HG03342 (cell line): ENCODE measurements at regions not wholly inside any gene's neighbourhood (a gene's known extent, or its start where the extent isn't known, plus 50 kb on each side); places are given as distances from the start of the nearest gene placed in this dataset.

Experiments
- ATAC-seq: cut with Tn5 transposase; IDR thresholded peaks from one replicate; pipeline ENCODE4 v1.9.1; 2021; ENCODE audit warnings: mild to moderate bottlenecking, moderate library complexity; ENCODE audit not compliant: unreplicated experiment

DNA sequence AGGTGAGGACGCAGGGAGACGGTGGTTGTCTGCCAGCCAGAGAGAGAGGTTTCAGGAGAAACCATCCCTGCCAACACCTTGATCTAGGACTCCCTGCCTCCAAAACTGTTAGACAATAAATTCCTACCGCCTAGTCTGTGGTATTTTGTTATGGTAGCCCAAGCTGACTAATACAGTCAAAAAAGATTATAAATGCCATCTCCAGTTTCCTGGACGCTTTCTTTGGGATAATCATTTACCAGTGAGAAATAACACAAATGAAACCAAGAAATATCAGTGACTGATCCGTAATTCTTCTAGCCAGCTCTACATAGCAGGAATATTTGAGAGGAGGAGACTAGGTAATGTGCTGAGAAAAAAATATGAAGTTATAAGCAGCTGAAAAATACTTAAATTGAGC, 707.8 kb upstream of the LMCD1 start:
- no peak for ATAC-seq

DNA sequence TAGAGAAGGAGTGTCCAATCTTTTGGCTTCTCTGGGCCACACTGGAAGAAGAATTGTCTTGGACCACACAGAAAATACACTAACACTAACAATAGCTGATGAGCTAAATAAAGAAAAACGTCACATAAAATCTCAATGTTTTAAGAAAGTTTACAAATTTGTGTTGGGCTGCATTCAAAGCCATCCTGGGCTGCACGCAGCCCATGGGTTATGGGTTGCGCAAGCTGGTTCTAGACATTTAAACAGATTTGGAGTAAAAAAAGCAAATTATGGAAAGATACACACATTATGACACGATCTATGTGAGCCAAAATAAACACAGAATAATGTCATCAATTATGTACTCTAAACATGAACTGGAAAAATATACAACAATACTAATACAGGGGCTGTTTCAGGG, 703.3 kb upstream of the LMCD1 start:
- no peak for ATAC-seq

DNA sequence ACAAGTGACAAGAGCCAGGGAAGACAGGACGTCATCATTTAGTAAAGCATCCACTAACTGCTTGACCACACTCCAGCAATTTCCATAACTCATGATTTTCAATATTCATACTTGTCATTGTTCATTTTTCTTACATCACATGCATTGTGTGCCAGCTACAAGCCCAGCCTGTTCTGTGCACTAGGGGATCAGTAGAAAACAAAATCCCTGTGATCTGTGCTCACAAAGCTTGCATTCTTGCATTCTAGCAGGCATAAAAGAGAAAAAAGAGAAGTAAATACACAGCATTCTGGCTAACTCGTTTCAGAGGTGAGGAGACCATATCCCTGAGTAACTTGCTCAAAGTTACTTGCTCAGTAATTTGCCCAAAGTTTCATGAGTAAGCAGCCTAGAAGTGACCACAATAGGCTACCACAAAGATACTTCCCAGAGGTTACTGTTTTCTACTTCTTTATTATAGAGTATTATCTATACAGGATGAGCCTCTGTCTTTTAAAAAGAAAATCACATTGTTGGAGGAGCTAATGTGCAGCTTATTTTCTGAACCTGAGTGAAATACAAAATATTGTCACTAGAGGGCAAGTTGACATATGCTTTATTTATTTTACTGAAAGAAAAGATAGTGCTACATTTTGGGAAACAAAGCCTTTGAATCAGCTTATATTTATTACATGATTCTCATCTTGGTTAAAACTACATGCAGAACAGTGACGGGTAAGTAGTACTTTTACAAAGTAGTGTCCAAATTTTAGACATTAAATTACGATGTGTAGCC, 701.4 kb upstream of the LMCD1 start:
- ATAC-seq, result no peak

DNA sequence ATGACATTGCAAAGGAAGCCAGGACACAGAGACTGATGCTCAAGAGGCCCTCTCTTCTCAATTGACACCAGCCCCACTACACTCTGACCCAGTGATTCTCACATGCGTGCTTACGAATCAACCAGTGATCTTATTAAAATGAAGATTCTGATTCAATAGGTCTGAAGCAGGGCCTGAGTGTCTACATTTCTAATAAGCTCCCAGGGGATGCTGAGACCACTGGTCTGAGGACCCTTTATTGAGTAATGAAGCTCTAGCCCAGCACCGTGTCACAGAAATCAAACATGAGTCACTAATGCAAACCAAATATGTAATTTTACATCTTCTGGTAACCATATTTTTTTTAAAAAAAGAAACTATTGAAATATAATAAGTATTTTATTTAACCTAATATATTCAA, 689.1 kb upstream of the LMCD1 start:
- no peak for ATAC-seq

DNA sequence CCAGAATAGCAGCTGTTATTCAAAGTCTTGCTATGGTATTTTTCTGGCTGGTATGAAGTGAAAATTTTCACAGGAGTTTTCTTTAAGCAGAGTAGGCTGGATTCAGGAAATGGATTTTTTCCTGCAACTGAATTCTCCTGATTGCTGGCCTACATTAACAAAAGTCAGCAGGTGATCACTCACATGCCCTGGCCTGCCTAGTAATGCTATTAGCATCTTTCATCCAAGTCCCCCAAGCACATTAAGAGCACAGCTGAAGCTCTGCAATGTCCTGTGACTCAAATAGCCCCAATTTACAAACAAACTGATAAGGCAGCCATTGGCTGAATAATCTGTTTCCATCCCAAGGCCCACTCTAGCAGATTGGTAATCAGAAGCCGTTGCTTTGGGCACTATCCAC, 688.3 kb upstream of the LMCD1 start:
- no peak for ATAC-seq

DNA sequence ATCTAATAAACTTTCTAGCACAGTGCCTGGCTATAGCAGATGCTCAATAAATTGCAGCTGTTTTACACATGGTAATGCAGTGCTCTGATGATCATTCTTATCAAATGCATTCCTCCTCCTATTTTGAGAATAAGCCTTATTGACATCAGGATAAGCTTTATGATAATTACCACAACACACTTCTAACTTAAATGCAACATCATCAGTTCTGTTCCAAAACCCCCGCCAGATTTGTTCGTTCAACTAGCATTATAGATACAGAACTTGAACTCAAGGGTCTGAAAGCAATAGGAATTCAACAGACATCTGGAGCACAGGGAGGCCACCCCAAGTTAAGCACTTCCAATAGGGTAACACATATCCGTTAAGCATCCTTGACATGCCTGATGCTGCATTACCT, 684.4 kb upstream of the LMCD1 start:
- ATAC-seq, result no peak

DNA sequence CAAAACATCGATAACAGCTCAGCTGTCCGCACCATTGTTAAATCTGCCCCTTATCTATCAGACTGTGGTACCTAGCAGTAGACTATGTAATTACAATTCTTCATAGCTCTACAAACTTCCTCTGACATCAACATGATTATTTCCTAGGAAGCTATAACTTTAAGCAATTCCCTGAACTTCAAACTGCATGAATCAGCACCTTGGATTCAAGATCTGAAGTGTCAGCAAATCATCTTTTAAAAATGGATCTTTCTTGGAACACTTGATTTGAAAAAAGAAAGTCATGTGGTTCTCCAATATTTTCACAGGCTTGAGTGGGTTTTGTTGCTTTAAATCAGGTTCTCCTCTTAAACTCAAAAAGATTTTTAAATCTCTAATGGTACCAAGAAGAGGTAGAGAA, 680.7 kb upstream of the LMCD1 start:
- no peak for ATAC-seq

DNA sequence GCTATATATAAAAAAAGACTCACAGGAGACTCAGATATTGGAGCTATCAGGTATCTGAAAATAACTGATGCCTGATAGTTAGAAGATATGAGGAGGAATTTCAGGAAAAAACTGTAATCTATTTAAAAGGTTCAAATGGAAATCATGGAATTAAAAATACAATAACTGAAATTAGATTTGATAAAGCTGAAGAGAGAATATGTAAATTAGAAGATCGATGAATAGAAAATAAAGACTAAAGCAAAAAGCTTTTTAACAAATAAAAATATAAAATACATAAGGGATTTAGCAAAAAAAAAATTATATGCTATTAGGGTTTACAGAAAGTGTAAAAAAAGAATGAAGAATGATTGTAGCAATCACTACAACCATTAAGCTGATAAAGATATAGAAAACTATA, 679.8 kb upstream of the LMCD1 start:
- ATAC-seq, result no peak

DNA sequence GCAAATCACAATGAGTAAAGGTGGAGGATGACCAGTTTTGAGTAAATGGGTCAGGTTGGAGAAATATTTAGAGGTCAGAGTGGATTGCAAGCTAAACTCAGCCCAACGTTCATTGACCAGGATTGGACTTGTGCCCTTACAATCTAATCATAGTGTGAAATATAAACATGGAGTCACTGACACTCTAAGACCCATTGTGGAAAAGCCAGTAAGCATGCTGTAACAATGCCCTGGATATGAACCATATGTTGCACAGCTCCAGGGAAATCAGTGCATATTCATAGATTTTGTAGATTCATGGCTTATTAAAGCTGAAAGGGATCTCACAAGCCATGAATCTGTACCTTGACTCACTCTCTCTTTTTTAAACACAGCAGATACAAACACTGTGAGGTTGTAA, 660.2 kb upstream of the LMCD1 start:
- no peak for ATAC-seq

DNA sequence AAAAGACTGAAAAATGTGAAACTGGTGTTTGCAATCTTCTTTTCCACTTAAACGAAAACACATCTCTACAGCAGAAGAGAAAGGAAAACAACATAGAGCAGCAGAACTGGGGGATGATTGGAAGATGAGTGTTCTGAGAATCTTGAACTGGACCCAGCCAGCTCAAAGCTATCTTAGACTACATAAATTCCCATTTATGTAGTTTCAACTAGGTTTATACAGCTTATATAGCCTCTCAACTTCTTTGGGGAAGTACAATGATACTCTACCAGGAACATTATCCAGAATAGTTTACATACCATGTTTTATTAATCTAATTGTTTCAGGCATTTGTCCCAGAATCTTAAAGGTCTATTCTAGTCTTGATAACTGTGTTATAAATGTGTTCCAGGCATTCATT, 658.2 kb upstream of the LMCD1 start:
- ATAC-seq, result no peak

DNA sequence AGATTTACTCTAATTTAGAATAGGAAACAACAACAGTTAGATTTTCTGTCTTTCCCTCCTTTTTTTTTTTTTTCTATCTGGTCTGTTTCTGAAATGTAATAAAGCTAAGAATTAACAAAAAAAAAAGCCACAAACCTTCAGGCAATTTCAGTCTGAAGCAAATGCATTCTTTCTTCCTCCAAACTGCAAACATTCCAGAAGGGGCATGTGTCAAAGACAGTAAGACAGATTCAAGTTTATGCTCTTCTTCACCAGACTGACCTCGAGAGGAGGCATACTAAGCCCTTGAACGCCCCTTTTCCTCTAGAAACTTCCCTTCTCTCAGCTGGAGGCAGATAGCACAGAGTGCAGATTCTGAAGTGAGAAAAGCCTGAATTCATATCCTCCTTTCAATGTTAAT, 654.6 kb upstream of the LMCD1 start:
- ATAC-seq, result no peak

DNA sequence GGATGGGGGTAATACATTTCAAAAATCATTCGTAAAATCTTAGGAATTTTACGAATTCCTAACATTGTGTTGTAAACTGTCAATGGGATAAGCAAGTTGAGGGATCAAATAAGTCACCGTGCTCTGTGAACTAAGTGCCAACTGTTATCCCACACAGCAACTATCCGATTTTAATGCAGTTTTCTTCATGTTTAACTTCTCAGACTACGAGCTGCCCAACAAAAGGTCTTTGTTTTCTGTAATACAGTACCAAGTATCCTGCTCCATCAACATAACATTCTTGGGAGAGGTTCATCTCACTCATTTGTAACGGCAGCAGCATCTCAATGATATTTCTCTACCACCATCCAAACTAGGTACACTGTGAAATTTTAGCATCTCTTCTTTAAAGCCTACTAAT, 654.1 kb upstream of the LMCD1 start:
- no peak for ATAC-seq

DNA sequence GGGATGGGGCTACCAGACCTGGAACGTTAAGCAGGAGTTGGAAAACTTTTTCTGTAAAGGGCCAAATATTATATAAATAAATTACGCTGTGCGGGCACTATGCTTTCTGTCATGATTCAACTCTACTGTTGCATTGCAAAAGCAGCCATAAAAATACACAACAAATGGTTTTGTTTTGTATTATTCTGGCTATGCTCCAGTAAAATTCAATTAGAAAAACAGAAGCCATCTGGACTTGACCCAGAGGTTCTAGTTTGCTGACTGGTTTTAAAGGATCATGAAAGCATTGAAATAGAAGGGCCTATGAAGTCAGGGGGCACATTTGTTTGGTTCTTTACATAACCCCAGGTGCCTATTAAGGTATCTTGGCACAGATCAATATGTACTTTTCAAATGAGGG, 647.4 kb upstream of the LMCD1 start:
- no peak for ATAC-seq

DNA sequence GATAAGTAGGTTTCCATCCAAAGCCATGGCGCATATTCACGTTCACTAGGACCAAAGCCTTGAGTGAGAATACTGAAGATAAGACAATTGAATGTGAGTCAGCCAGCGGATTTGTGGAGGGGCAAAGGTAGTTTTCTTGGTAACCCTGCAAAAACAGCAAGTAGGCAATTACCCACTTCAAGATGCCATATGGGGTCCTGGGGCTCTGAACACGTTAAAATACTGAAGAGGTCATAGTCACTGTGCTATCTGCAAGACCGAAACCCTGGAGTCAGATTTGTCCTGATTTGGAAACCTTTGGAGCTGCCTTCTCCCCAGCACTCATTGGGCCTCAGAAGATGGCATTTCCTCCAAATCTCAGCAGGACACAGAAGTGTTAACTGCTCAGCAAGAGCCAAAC, 646.9 kb upstream of the LMCD1 start:
- ATAC-seq, result no peak

DNA sequence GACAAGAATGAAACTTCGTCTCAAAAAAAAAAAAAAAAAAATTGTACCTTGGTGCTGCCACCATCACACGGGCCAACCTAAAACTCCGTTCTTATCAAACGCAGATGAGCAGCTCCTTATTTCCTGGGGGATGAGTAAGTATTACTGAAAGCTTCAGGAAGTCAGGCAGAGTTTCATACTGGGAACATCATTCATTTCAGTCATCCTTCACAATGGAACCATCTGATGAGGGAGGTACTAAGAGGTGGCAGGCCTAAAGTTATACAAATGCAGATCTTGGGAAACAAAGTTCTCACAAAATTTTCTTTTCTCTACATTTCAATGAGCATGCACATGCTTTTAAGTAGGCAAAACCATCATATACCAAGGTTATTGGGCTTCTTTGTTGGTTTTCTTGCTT, 636.0 kb upstream of the LMCD1 start:
- no peak for ATAC-seq

DNA sequence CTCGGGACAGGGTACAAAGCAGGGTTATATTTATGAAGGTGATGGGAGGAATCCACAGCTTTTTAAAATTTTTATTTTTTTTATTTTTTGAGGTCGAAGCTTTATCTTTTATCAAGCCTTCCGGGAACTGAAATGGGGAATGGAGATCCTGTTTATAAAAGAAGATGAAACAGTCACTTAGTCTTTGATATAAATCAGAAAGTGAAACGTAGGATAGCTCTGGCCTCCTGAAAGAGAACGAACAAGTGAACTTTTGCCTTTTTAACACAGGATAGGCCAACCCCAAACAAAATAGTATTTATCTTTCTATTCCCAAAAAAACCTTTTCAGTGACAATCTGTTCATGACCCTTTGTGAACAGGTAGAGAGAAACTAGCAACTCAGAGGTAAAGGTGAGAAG, 634.0 kb upstream of the LMCD1 start:
- no peak for ATAC-seq

DNA sequence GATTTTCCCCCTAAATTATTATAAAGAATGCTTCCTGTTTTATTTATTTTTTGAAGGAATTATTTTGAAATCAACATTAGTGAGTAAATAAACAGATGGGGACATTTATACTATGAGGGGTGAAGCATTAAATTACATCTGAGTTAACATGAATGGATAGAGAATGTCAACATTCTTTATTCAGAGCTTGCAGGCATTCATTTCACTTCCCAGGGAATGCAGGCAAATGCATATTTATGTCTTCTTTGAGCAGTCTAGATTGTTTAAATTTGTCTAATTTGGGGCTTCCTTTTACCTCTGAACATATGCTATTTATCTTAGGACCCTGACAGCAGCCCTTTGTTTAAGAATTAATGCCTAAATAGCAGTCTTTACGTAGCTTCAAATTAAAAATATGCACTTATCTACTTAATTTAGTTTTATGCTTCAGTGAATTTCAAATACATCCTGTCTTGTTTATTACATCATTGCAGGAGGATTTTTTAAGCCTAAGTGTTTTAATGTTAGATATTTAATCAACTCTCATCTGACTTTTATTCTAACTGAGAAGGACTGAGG, 630.5 kb upstream of the LMCD1 start:
- no peak for ATAC-seq

DNA sequence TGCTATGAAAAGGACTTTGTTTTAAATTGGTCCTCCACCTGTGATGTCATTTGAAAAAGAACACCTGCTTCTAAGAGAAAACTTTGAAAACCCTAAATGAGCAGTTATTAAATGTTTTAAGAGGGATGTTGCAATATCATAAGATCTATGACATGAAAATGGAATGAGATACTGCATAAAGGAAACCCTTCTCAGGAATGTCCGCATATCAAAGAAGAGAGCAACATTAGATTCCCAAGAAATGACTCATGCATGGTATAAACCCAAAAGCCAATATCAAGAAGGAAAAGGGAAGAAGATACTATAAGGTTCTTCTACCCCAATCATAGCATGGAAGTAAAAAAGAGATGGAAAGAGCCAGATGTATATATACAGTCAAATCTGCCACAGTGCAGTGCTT, 627.5 kb upstream of the LMCD1 start:
- ATAC-seq, result no peak

DNA sequence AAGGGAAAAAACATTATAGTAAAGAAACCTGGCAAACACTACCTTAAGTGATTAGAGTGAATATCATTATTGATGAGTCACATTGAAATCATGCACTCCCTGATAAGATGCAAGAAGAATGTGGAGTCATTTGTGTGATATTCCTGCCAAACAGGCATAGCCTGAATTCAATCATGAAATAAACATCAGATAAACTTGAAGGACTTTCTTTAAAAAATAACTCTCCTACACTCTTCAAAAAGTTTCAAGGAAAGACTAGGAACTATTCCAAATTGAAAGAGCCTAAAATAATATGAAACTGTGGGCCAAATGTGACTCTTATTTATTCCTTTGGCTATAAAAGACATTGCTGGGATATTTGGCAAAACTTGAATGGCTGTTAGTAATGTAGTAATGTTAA, 625.7 kb upstream of the LMCD1 start:
- no peak for ATAC-seq

DNA sequence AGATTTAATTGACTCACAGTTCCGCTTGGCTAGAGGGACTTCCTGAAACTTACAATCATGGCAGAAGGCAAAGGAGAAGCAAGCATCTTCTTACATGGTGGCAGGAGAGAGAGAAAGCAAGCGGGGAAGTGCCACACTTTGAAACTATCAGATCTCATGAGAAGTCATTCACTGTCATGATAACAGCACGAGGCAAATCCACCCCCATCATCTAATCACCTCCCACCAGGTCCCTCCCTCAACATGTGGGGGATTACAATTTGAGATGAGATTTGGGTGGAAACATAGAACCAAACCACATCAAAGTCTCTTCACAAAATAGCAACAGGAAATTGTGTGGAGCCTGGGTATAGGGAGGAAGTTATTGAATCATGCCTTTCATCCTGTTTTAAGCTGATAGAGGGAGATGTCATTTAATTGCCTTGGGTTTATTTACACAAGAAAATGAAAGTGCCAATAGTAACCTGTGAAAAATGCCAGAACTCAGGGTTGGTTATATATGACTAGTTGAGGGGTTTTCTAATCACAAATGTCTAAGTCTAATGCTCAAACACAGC, 624.8 kb upstream of the LMCD1 start:
- no peak for ATAC-seq

DNA sequence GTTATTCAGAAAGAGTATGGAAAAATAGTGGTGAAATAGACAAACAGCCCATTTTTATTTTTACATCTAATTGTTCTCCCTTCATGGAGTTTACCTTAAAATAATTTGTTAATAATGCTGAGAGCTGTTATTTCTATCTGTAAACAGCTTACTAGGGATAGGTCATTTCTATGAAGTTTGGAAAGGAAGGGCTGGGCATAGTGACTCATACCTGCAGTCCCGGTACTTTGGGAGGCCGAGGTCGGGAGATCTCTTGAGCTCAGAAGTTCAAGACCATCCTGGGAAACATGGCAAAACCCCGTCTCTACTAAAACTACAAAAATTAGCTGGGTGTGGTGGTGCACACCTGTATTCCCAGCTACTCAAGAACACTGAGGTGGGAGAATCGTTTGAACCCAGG, 624.3 kb upstream of the LMCD1 start:
- no peak for ATAC-seq

DNA sequence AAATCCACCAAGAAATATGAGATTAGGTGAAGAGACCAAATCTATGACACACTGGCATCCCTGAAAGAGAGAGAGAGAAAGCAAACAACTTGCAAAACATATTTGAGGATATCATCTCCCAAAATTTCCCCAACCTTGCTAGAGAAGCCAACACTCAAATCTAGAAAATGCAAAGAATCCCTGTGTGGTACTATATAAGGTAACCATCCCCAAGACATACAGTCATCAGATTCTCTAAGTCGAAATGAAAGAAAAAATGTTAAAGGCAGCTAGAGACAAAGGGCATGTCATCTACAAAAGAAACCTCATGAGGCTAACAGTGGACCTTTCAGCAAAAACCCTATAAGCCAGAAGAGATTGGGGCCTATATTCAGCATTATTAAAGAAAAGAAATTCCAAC, 622.1 kb upstream of the LMCD1 start:
- ATAC-seq, result no peak

DNA sequence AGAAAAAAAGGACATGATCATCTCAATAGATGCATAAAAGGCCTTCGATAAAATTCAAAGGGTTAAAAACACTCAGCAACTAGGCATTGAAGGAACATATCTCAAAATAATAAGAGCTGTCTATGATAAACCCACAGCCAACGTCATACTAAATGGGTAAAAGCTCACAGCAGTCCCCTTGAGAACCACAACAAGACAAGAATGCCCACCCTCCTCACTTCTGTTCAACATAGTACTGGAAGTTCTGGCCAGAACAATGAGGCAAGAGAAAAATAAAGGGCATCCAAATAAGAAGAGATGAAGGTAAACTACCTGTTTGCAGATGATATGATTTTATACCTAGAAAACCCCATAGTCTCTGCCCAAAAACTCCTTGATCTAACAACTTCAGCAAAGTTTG, 619.7 kb upstream of the LMCD1 start:
- ATAC-seq, result no peak
